HL-60 (cell line): ENCODE measurements at regions not wholly inside any gene's neighbourhood (a gene's known extent, or its start where the extent isn't known, plus 50 kb on each side); places are given as distances from the start of the nearest gene placed in this dataset.

ENCODE experiments used
- GABPA ChIP-seq: IDR thresholded peaks from 2 replicates; pipeline ENCODE4 v1.6.1; 2012; ENCODE audit warnings: low read depth
- POLR2AphosphoS5 ChIP-seq: IDR thresholded peaks from 2 replicates; pipeline ENCODE4 v1.6.1; 2012; ENCODE audit warnings: low read depth
- TF ChIP-seq, protein P1 (sequence below): IDR thresholded peaks from one replicate; pipeline ENCODE4 v1.5.1; 2011; ENCODE audit warnings: low read length, control low read depth, inconsistent platforms; ENCODE audit not compliant: insufficient read depth

DNA sequence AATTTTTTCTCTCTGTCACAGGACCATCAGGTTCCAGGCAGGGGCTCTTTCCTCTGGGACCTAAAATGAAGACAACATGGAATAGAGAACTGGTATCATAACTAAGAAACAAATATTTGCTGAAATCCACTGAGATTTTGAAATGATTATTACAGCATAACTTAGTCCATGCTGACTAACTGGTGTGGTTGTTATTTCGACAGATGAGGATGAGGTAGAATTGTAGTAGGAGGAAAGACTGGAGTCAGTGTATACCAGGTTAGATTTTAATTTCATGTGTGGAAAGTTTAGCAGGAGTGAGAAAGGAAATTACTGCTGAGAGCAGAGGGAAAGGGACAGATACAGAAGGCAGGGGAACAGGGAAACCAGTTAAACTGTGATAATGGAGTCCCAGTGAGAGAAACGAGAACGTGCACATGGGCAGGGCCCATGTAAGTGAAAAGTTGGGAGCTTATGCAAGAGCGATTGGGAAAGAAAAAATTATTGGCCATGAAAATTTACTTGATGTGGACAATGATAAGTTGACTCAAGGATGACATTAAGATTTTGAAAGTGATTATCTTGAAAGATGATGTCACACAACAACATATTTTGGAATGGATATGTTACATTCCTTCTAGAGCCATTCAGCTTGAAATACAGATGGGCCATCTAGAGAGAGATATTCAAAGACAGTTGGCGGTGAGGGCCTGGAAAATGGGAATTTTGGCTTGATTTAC lies 98.7 kb upstream of the DDIT4L start:
- TF ChIP-seq, protein P1, sequence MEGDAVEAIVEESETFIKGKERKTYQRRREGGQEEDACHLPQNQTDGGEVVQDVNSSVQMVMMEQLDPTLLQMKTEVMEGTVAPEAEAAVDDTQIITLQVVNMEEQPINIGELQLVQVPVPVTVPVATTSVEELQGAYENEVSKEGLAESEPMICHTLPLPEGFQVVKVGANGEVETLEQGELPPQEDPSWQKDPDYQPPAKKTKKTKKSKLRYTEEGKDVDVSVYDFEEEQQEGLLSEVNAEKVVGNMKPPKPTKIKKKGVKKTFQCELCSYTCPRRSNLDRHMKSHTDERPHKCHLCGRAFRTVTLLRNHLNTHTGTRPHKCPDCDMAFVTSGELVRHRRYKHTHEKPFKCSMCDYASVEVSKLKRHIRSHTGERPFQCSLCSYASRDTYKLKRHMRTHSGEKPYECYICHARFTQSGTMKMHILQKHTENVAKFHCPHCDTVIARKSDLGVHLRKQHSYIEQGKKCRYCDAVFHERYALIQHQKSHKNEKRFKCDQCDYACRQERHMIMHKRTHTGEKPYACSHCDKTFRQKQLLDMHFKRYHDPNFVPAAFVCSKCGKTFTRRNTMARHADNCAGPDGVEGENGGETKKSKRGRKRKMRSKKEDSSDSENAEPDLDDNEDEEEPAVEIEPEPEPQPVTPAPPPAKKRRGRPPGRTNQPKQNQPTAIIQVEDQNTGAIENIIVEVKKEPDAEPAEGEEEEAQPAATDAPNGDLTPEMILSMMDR = no peak
- TF ChIP-seq GABPA = no peak
- TF ChIP-seq POLR2AphosphoS5 = no peak
